ENCODE measurements at regions not wholly inside any gene's neighbourhood (a gene's known extent, or its start where the extent isn't known, plus 50 kb on each side); places are given as distances from the start of the nearest gene placed in this dataset.

DNA sequence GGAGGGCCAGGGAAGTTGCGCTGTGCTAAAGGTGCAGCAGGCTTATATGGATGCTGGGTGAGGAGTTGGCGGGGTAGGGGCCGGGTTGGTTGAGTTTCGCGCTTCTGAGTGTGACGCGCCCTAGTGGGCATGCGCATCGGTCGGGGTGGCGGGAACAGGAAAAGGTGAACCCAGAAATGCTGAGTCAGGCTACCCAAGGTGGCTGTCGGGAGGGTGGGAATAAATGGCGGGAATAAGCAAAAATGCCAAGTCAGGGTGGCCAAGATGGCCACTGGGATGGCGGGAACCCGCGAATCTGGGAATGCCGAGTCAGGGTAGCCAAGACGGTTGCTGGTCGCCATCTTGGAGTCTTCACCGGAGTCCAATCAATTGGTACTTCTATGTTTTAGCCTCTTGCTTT lies 580.0 kb downstream of the SUCLG1 start:
- TF ChIP-seq, protein P1, sequence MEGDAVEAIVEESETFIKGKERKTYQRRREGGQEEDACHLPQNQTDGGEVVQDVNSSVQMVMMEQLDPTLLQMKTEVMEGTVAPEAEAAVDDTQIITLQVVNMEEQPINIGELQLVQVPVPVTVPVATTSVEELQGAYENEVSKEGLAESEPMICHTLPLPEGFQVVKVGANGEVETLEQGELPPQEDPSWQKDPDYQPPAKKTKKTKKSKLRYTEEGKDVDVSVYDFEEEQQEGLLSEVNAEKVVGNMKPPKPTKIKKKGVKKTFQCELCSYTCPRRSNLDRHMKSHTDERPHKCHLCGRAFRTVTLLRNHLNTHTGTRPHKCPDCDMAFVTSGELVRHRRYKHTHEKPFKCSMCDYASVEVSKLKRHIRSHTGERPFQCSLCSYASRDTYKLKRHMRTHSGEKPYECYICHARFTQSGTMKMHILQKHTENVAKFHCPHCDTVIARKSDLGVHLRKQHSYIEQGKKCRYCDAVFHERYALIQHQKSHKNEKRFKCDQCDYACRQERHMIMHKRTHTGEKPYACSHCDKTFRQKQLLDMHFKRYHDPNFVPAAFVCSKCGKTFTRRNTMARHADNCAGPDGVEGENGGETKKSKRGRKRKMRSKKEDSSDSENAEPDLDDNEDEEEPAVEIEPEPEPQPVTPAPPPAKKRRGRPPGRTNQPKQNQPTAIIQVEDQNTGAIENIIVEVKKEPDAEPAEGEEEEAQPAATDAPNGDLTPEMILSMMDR (IDR thresholded peaks at IDR 0.05) = no peak
- TF ChIP-seq EP300 (IDR thresholded peaks at IDR 0.05) = no peak

All from ovary (tissue), 3 donors.